MM.1S (cell line): ENCODE measurements at regions not wholly inside any gene's neighbourhood (a gene's known extent, or its start where the extent isn't known, plus 50 kb on each side); places are given as distances from the start of the nearest gene placed in this dataset.

Experiments used
- EZH2phosphoT487 ChIP-seq: fragments of 300-600 bp; sonication (generic); IDR thresholded peaks from 2 replicates; pipeline ENCODE4 v1.6.1; 2018; ENCODE audit warnings: antibody characterized with exemption, low read length
- TF ChIP-seq, protein P1 (sequence below): fragments of 300-600 bp; sonication (generic); IDR thresholded peaks from 2 replicates; pipeline ENCODE4 v1.5.1; 2016; ENCODE audit warnings: antibody characterized with exemption, low read length, mixed read lengths

- TF ChIP-seq, protein P1, sequence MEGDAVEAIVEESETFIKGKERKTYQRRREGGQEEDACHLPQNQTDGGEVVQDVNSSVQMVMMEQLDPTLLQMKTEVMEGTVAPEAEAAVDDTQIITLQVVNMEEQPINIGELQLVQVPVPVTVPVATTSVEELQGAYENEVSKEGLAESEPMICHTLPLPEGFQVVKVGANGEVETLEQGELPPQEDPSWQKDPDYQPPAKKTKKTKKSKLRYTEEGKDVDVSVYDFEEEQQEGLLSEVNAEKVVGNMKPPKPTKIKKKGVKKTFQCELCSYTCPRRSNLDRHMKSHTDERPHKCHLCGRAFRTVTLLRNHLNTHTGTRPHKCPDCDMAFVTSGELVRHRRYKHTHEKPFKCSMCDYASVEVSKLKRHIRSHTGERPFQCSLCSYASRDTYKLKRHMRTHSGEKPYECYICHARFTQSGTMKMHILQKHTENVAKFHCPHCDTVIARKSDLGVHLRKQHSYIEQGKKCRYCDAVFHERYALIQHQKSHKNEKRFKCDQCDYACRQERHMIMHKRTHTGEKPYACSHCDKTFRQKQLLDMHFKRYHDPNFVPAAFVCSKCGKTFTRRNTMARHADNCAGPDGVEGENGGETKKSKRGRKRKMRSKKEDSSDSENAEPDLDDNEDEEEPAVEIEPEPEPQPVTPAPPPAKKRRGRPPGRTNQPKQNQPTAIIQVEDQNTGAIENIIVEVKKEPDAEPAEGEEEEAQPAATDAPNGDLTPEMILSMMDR: peak; percentile 20
- TF ChIP-seq EZH2phosphoT487: no peak
Observed at GRCh38 chr4:74536557-74536956, 91.6 kb downstream of the AREG start.
